GM18873 (cell line): ENCODE measurements at regions not wholly inside any gene's neighbourhood (a gene's known extent, or its start where the extent isn't known, plus 50 kb on each side); places are given as distances from the start of the nearest gene placed in this dataset.

Experiments
- ATAC-seq: cut with Tn5 transposase; IDR thresholded peaks from one replicate; pipeline ENCODE4 v1.9.1; 2021; ENCODE audit warnings: mild to moderate bottlenecking, moderate library complexity, moderate number of reproducible peaks; ENCODE audit not compliant: unreplicated experiment, low FRiP score

- ATAC-seq, result no peak
Observed at GRCh38 chr14:86530457-86530856, 1000.5 kb downstream of the FLRT2 start.

- no peak for ATAC-seq
Observed at GRCh38 chr14:86527312-86527711, 997.4 kb downstream of the FLRT2 start.

GRCh38 chr14:86525673-86526072, 995.7 kb downstream of the FLRT2 start:
- ATAC-seq, result no peak

GRCh38 chr14:86521843-86522242, 991.9 kb downstream of the FLRT2 start:
- ATAC-seq, result no peak

GRCh38 chr14:86521031-86521730, 991.2 kb downstream of the FLRT2 start:
- ATAC-seq, result no peak

GRCh38 chr14:86518298-86518697, 988.4 kb downstream of the FLRT2 start:
- ATAC-seq, result no peak

- no peak for ATAC-seq
Observed at GRCh38 chr14:86515195-86515594, 985.3 kb downstream of the FLRT2 start.

GRCh38 chr14:86513564-86513963, 983.6 kb downstream of the FLRT2 start:
- no peak for ATAC-seq

GRCh38 chr14:86513056-86513455, 983.1 kb downstream of the FLRT2 start:
- ATAC-seq, result no peak

- ATAC-seq, result no peak
Observed at GRCh38 chr14:86510491-86510890, 980.5 kb downstream of the FLRT2 start.

- ATAC-seq, result no peak
Observed at GRCh38 chr14:86505808-86506207, 975.9 kb downstream of the FLRT2 start.

GRCh38 chr14:86501611-86502010, 971.7 kb downstream of the FLRT2 start:
- no peak for ATAC-seq

- ATAC-seq, result no peak
Observed at GRCh38 chr14:86491743-86492142, 961.8 kb downstream of the FLRT2 start.

GRCh38 chr14:86481104-86481503, 951.2 kb downstream of the FLRT2 start:
- no peak for ATAC-seq

- ATAC-seq, result no peak
Observed at GRCh38 chr14:86464341-86464740, 934.4 kb downstream of the FLRT2 start.

GRCh38 chr14:86462193-86462753, 932.3 kb downstream of the FLRT2 start:
- no peak for ATAC-seq

- ATAC-seq, result no peak
Observed at GRCh38 chr14:86457481-86458135, 927.7 kb downstream of the FLRT2 start.

GRCh38 chr14:86450085-86450484, 920.1 kb downstream of the FLRT2 start:
- no peak for ATAC-seq

GRCh38 chr14:86442135-86442534, 912.2 kb downstream of the FLRT2 start:
- no peak for ATAC-seq

- no peak for ATAC-seq
Observed at GRCh38 chr14:86430853-86431252, 900.9 kb downstream of the FLRT2 start.

- no peak for ATAC-seq
Observed at GRCh38 chr14:86423214-86423613, 893.3 kb downstream of the FLRT2 start.

- ATAC-seq, result no peak
Observed at GRCh38 chr14:86420131-86420530, 890.2 kb downstream of the FLRT2 start.
